Testis (tissue), 2 donors: ENCODE measurements at regions not wholly inside any gene's neighbourhood (a gene's known extent, or its start where the extent isn't known, plus 50 kb on each side); places are given as distances from the start of the nearest gene placed in this dataset.
A peak's percentile ranks its signal among the peaks of the same experiment; 100 is the strongest.

Experiments
- POLR2A ChIP-seq: fragments of 450-650 bp; IDR thresholded peaks from one replicate; pipeline ENCODE4 v1.6.1; 2017; ENCODE audit warnings: antibody characterized with exemption, mild to moderate bottlenecking, moderate library complexity
- TF ChIP-seq, protein P1 (sequence below), 3 experiments: fragments of 450-650 bp in 2 of 3; fragments of 200-600 bp in 1 of 3; sonication (generic) in 1 of 3; IDR thresholded peaks; one replicate each; pipeline ENCODE4 v1.5.1; 2016 to 2019; ENCODE audit warnings: antibody characterized with exemption in 3 of 3, mild to moderate bottlenecking in 2 of 3, moderate library complexity in 1 of 3

DNA sequence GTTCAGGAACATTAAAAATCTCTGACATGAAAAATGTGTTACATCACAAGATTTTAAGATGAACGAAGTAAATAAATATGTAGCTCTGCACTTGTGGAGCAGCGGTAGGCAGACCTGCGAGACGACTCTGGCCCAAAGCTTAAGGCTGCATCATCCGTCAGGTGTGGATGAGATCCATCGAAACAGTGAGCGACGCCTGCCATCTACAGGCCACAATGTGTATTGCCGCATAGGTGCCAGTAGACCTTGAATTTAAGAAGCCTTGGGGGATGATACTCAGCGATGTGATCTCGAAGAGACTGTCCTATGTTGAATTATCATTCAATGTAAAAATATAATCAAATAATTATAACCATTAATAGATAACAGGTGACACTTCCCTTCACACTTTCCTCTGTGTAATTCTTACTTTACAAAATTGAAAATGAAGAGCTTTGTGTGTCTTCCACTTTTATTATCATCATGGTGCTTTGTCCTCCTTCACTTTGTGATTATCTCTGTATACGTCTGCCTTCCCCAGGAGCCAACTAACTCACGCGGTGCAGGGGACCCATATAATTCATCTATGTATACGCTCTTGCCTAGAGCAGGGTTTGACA lies 851.0 kb downstream of the RAB28 start:
- TF ChIP-seq, protein P1, sequence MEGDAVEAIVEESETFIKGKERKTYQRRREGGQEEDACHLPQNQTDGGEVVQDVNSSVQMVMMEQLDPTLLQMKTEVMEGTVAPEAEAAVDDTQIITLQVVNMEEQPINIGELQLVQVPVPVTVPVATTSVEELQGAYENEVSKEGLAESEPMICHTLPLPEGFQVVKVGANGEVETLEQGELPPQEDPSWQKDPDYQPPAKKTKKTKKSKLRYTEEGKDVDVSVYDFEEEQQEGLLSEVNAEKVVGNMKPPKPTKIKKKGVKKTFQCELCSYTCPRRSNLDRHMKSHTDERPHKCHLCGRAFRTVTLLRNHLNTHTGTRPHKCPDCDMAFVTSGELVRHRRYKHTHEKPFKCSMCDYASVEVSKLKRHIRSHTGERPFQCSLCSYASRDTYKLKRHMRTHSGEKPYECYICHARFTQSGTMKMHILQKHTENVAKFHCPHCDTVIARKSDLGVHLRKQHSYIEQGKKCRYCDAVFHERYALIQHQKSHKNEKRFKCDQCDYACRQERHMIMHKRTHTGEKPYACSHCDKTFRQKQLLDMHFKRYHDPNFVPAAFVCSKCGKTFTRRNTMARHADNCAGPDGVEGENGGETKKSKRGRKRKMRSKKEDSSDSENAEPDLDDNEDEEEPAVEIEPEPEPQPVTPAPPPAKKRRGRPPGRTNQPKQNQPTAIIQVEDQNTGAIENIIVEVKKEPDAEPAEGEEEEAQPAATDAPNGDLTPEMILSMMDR (IDR thresholded peaks at IDR 0.05): peak; percentile 71 to 87 (median 78)
- no peak for TF ChIP-seq POLR2A
